Vagina (tissue), 2 donors: ENCODE measurements at regions not wholly inside any gene's neighbourhood (a gene's known extent, or its start where the extent isn't known, plus 50 kb on each side); places are given as distances from the start of the nearest gene placed in this dataset.

Experiments used
- POLR2A ChIP-seq, 2 donors: fragments of 450-650 bp; IDR thresholded peaks; one replicate each; pipeline ENCODE4 v1.6.1; 2017; ENCODE audit warnings: antibody characterized with exemption in 2 of 2, mild to moderate bottlenecking in 2 of 2, moderate library complexity in 2 of 2
- POLR2AphosphoS5 ChIP-seq, 2 donors: sonication (generic); formaldehyde crosslinking; IDR thresholded peaks; one replicate each; pipeline ENCODE4 v1.9.0; 2017; ENCODE audit warnings: antibody characterized with exemption in 2 of 2, mild to moderate bottlenecking in 2 of 2, low read depth in 1 of 2; ENCODE audit not compliant: insufficient read depth in 1 of 2
- TF ChIP-seq, protein P1 (sequence below), 3 experiments: fragments of 450-650 bp in 2 of 3; fragments of 200-600 bp in 1 of 3; sonication (generic) in 1 of 3; IDR thresholded peaks; one replicate each; pipeline ENCODE4 v1.5.1; 2017 to 2019; ENCODE audit warnings: antibody characterized with exemption in 3 of 3, mild to moderate bottlenecking in 2 of 3, moderate library complexity in 2 of 3

DNA sequence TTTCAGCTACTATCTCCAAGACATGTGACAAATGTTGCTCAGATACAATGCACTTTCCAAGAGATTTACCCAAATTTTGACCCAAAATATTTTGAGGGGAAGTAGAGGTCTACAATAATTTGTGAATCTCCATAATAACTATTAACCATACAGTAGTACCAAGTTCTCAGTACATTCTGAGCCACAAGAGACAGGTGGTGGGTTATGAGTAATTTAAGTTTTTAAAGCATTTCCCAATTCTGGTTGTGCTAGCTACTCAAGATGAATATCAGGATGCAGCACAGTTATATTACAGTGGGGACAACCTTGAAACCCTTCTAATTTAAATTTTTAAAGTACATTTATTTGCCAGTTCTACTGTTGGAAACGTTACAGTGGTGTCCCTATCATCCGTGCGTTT is 92.2 kb upstream of the MITF start:
- TF ChIP-seq, protein P1, sequence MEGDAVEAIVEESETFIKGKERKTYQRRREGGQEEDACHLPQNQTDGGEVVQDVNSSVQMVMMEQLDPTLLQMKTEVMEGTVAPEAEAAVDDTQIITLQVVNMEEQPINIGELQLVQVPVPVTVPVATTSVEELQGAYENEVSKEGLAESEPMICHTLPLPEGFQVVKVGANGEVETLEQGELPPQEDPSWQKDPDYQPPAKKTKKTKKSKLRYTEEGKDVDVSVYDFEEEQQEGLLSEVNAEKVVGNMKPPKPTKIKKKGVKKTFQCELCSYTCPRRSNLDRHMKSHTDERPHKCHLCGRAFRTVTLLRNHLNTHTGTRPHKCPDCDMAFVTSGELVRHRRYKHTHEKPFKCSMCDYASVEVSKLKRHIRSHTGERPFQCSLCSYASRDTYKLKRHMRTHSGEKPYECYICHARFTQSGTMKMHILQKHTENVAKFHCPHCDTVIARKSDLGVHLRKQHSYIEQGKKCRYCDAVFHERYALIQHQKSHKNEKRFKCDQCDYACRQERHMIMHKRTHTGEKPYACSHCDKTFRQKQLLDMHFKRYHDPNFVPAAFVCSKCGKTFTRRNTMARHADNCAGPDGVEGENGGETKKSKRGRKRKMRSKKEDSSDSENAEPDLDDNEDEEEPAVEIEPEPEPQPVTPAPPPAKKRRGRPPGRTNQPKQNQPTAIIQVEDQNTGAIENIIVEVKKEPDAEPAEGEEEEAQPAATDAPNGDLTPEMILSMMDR (IDR thresholded peaks at IDR 0.05): no peak
- TF ChIP-seq POLR2A (IDR thresholded peaks at IDR 0.05) (no peak), POLR2AphosphoS5 (IDR thresholded peaks at IDR 0.05; ENCODE audit: insufficient read depth in 1 of 2, low read depth in 1 of 2) (no peak)
